ENCODE measurements at regions not wholly inside any gene's neighbourhood (a gene's known extent, or its start where the extent isn't known, plus 50 kb on each side); places are given as distances from the start of the nearest gene placed in this dataset.

- TF ChIP-seq CTCF (conservative IDR thresholded peaks at IDR 0.05; ENCODE audit: low read depth, low read length), result no peak
These were observed 242.4 kb upstream of the SALL3 start for GRCh38 chr18:78737006-78737915.

GRCh38 chr18:78738076-78738690 lies 241.4 kb upstream of the SALL3 start:
- no peak for TF ChIP-seq CTCF (conservative IDR thresholded peaks at IDR 0.05; ENCODE audit: low read depth, low read length)
- no peak for DNase-seq (ENCODE audit: low read depth)
- no peak overlapping the region for H3K4me3 ChIP-seq (ENCODE audit: low read depth, low read length)

More at GRCh38 chr18:78737006-78737915, 242.4 kb upstream of the SALL3 start:
- H3K4me3 ChIP-seq (ENCODE audit: low read depth, low read length), result no peak overlapping the region
- DNase-seq (ENCODE audit: low read depth), result no peak

GRCh38 chr18:78739115-78739514 lies 240.5 kb upstream of the SALL3 start:
- DNase-seq (ENCODE audit: low read depth), result no peak
- no peak overlapping the region for H3K4me3 ChIP-seq (ENCODE audit: low read depth, low read length)
- no peak for TF ChIP-seq CTCF (conservative IDR thresholded peaks at IDR 0.05; ENCODE audit: low read depth, low read length)

GRCh38 chr18:78739882-78740677 lies 239.5 kb upstream of the SALL3 start:
- no peak for TF ChIP-seq CTCF (conservative IDR thresholded peaks at IDR 0.05; ENCODE audit: low read depth, low read length)
- no peak overlapping the region for H3K4me3 ChIP-seq (ENCODE audit: low read depth, low read length)
- no peak for DNase-seq (ENCODE audit: low read depth)

GRCh38 chr18:78740876-78741275 lies 238.7 kb upstream of the SALL3 start:
- TF ChIP-seq CTCF (conservative IDR thresholded peaks at IDR 0.05; ENCODE audit: low read depth, low read length), result no peak
- no peak for DNase-seq (ENCODE audit: low read depth)
- H3K4me3 ChIP-seq (ENCODE audit: low read depth, low read length), result no peak overlapping the region

- TF ChIP-seq CTCF (conservative IDR thresholded peaks at IDR 0.05; ENCODE audit: low read depth, low read length), result no peak
- no peak overlapping the region for H3K4me3 ChIP-seq (ENCODE audit: low read depth, low read length)
- no peak for DNase-seq (ENCODE audit: low read depth)
These were observed 238.0 kb upstream of the SALL3 start for GRCh38 chr18:78741381-78742217.
